ENCODE measurements at regions not wholly inside any gene's neighbourhood (a gene's known extent, or its start where the extent isn't known, plus 50 kb on each side); places are given as distances from the start of the nearest gene placed in this dataset.
A peak's percentile ranks its signal among the peaks of the same experiment; 100 is the strongest.

- no peak for DNase-seq
- H3K9me3 Mint-ChIP-seq: peaks cover 0 to 7% (median 4%) of the 10 kb centered on the region in 7 donors
- Histone ChIP-seq H3K27ac (ENCODE audit: low read depth in 1 of 2, low read length in 2 of 2) (no peak overlapping the region), H3K79me2 (ENCODE audit: insufficient read depth, low read length) (no peaks in the 10 kb centered on the region), H3K4me3 (replicated peaks in 1 of 3; ENCODE audit: low read depth in 2 of 3, low read length in 3 of 3) (no peak overlapping the region), H3K27me3 (ENCODE audit: control insufficient read depth in 2 of 2, insufficient read depth in 2 of 2, low read length in 2 of 2) (no peaks in the 10 kb centered on the region), H3K4me1 (ENCODE audit: control insufficient read depth in 1 of 2, insufficient read depth in 2 of 2, low read length in 2 of 2) (peaks cover 0 to under 1% of the 10 kb centered on the region in 2 donors), H4K20me1 (ENCODE audit: insufficient read depth, low read length) (no peaks in the 10 kb centered on the region), H3K9ac (ENCODE audit: insufficient read depth, low read length, poor library complexity, severe bottlenecking) (no peak overlapping the region), H3K36me3 (replicated peaks in 1 of 2; ENCODE audit: control insufficient read depth in 1 of 2, insufficient read depth in 2 of 2, low read length in 2 of 2) (no peaks in the 10 kb centered on the region), H2AFZ (ENCODE audit: insufficient read depth, low read depth, low read length, poor library complexity, severe bottlenecking) (no peak overlapping the region), H3K9me3 (replicated peaks in 1 of 2; ENCODE audit: control insufficient read depth in 1 of 2, insufficient read depth in 1 of 2, low read length in 2 of 2) (no peaks in the 10 kb centered on the region), H3K4me2 (replicated peaks; ENCODE audit: extremely low read depth, low read length, poor library complexity, severe bottlenecking) (no peak overlapping the region)
- no CpG with 5 or more reads among the region's 4 CpGs for WGBS (ENCODE audit: insufficient coverage)
- no peak overlapping the region for H3K4me3 Mint-ChIP-seq
- H3K36me3 Mint-ChIP-seq: no peaks in the 10 kb centered on the region
- no peak for TF ChIP-seq CTCF (IDR thresholded peaks at IDR 0.05)
- intact Hi-C loops (cut with micrococcal nuclease): no loop called here
- peaks cover 0 to 2% (median 0%) of the 10 kb centered on the region in 3 donors for H3K27me3 Mint-ChIP-seq (ENCODE audit: low read depth in 3 of 3)
- H3K4me1 Mint-ChIP-seq: no peaks in the 10 kb centered on the region
- H3K27ac Mint-ChIP-seq: no peak overlapping the region
These were observed 381.6 kb downstream of the EDEM1 start for GRCh38 chr3:5569152-5569551.

DNA sequence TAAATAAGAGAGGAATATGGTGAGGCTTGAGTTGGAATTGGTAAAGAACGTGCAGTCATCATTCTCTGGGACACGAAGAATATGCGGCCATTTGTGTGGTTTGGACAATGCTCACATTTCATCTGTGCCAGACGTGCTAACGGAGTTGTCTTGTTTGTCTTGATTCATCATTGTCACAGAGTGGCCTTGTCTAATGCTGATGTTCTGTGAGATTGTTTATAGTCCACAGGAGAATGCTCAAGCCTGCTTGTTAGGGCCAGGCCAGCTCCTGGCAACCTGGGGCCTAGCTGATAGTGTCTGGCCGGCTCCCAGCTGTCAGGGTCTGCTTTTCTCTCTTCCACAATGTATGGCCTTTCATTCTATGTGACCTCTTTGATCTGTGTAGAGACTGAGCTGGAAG, 384.7 kb downstream of the EDEM1 start:
- Histone ChIP-seq H3K4me2 (replicated peaks; ENCODE audit: extremely low read depth, low read length, poor library complexity, severe bottlenecking) (no peak overlapping the region), H3K4me1 (ENCODE audit: control insufficient read depth in 1 of 2, insufficient read depth in 2 of 2, low read length in 2 of 2) (peaks cover 0 to 7% of the 10 kb centered on the region in 2 donors), H3K79me2 (ENCODE audit: insufficient read depth, low read length) (no peaks in the 10 kb centered on the region), H3K27me3 (ENCODE audit: control insufficient read depth in 2 of 2, insufficient read depth in 2 of 2, low read length in 2 of 2) (no peaks in the 10 kb centered on the region), H3K9me3 (replicated peaks in 1 of 2; ENCODE audit: control insufficient read depth in 1 of 2, insufficient read depth in 1 of 2, low read length in 2 of 2) (no peaks in the 10 kb centered on the region), H4K20me1 (ENCODE audit: insufficient read depth, low read length) (no peaks in the 10 kb centered on the region), H3K36me3 (replicated peaks in 1 of 2; ENCODE audit: control insufficient read depth in 1 of 2, insufficient read depth in 2 of 2, low read length in 2 of 2) (no peaks in the 10 kb centered on the region), H2AFZ (ENCODE audit: insufficient read depth, low read depth, low read length, poor library complexity, severe bottlenecking) (peak overlapping the region; percentile 12), H3K27ac (ENCODE audit: low read depth in 1 of 2, low read length in 2 of 2) (no peak overlapping the region), H3K4me3 (replicated peaks in 1 of 3; ENCODE audit: low read depth in 2 of 3, low read length in 3 of 3) (no peak overlapping the region), H3K9ac (ENCODE audit: insufficient read depth, low read length, poor library complexity, severe bottlenecking) (no peak overlapping the region)
- peaks cover 0 to 7% (median 4%) of the 10 kb centered on the region in 7 donors for H3K9me3 Mint-ChIP-seq
- H3K36me3 Mint-ChIP-seq: no peaks in the 10 kb centered on the region
- H3K27me3 Mint-ChIP-seq (ENCODE audit: low read depth in 3 of 3): peaks cover 0 to 2% (median 0%) of the 10 kb centered on the region in 3 donors
- no peak overlapping the region for H3K27ac Mint-ChIP-seq
- H3K4me1 Mint-ChIP-seq: no peaks in the 10 kb centered on the region
- WGBS (ENCODE audit: insufficient coverage): 98% methylated on average over 5 of the region's 6 CpGs
- no peak overlapping the region for H3K4me3 Mint-ChIP-seq
- DNase-seq: no peak
- intact Hi-C loops (cut with micrococcal nuclease): no loop called here
- TF ChIP-seq CTCF (IDR thresholded peaks at IDR 0.05): no peak
